ENCODE measurements at regions not wholly inside any gene's neighbourhood (a gene's known extent, or its start where the extent isn't known, plus 50 kb on each side); places are given as distances from the start of the nearest gene placed in this dataset.

DNA sequence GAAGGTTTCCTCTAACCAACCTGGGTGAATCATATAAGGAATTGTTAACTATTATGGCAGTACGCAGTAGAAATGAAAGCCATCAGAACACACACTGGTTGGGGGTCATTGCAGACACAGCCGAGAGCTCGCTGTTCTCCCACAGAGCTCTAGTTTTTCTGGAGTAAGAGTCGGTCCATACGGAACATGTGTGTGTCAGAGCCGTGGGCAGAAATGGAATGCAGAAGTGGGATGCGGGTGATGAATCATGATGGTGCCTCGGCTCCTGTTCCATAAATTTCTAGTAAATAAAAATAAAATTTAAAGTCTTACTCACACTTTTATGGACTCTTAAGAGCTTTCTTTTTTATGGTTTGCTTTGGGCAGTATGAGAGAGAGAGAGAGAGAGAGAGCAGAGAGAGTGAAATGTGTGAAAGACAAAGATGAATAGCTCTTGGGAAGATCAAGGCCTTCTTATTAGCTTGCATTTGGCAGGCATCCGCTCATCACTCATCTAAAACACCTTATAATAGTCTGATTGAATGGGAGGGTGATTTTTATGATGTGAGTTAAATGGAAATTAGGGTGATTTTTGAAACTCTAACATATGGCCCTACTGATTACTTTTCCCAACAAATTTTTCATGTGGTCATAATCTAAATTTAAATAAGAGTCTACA is 98.8 kb upstream of the PFKP start:
- TF ChIP-seq POLR2A (IDR thresholded peaks at IDR 0.05), result no peak
- TF ChIP-seq, protein P1, sequence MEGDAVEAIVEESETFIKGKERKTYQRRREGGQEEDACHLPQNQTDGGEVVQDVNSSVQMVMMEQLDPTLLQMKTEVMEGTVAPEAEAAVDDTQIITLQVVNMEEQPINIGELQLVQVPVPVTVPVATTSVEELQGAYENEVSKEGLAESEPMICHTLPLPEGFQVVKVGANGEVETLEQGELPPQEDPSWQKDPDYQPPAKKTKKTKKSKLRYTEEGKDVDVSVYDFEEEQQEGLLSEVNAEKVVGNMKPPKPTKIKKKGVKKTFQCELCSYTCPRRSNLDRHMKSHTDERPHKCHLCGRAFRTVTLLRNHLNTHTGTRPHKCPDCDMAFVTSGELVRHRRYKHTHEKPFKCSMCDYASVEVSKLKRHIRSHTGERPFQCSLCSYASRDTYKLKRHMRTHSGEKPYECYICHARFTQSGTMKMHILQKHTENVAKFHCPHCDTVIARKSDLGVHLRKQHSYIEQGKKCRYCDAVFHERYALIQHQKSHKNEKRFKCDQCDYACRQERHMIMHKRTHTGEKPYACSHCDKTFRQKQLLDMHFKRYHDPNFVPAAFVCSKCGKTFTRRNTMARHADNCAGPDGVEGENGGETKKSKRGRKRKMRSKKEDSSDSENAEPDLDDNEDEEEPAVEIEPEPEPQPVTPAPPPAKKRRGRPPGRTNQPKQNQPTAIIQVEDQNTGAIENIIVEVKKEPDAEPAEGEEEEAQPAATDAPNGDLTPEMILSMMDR (IDR thresholded peaks at IDR 0.05), result no peak
- no peak for TF ChIP-seq POLR2AphosphoS5 (IDR thresholded peaks at IDR 0.05; ENCODE audit: insufficient read depth in 1 of 2, low read depth in 1 of 2)
